PFSK-1 (cell line): ENCODE measurements at regions not wholly inside any gene's neighbourhood (a gene's known extent, or its start where the extent isn't known, plus 50 kb on each side); places are given as distances from the start of the nearest gene placed in this dataset.

Experiments
- FOXP2 ChIP-seq: optimal IDR thresholded peaks from 2 replicates; pipeline ENCODE3; 2011; ENCODE audit warnings: borderline replicate concordance, control low read depth, inconsistent platforms; ENCODE audit not compliant: insufficient read depth; ENCODE audit errors: extremely low read length, extremely low read depth
- POLR2AphosphoS5 ChIP-seq: IDR thresholded peaks from 2 replicates; pipeline ENCODE4 v1.6.1; 2012; ENCODE audit warnings: low read depth, mild to moderate bottlenecking, control low read depth, low read length, moderate library complexity
- REST ChIP-seq, 2 experiments: IDR thresholded peaks; 2 replicates each; pipeline versions ENCODE4 v1.6.1 to v1.8.0; 2011 to 2012; ENCODE audit warnings: low read depth in 2 of 2, low read length in 2 of 2, control low read depth in 1 of 2, inconsistent platforms in 1 of 2, mild to moderate bottlenecking in 1 of 2, moderate library complexity in 1 of 2; ENCODE audit not compliant: insufficient read depth in 1 of 2
- SIN3A ChIP-seq: IDR thresholded peaks from 2 replicates; pipeline ENCODE4 v1.6.1; 2012; ENCODE audit warnings: mild to moderate bottlenecking, low read length, moderate library complexity, borderline replicate concordance; ENCODE audit not compliant: insufficient read depth
- TAF1 ChIP-seq: IDR thresholded peaks from 2 replicates; pipeline ENCODE4 v1.6.1; 2012; ENCODE audit warnings: low read length, control low read depth, borderline replicate concordance; ENCODE audit not compliant: insufficient read depth

GRCh38 chr2:234146087-234146826 lies 95.8 kb downstream of the SPP2 start:
- 0 out of 4 replicates have a peak, but pooled peaks of 1 of the 2 experiments have one; percentile 39 for TF ChIP-seq REST (IDR thresholded peaks at IDR 0.05; ENCODE audit: insufficient read depth in 1 of 2, low read depth in 2 of 2, low read length in 2 of 2)
- no peak for TF ChIP-seq TAF1

GRCh38 chr2:234145511-234145910 lies 95.0 kb downstream of the SPP2 start:
- TF ChIP-seq SIN3A, result no peak
- TF ChIP-seq POLR2AphosphoS5, result no peak
- TF ChIP-seq FOXP2, result no peak
- no peak for TF ChIP-seq TAF1
- no peak for TF ChIP-seq REST (IDR thresholded peaks at IDR 0.05; ENCODE audit: insufficient read depth in 1 of 2, low read depth in 2 of 2, low read length in 2 of 2)

- no peak for TF ChIP-seq FOXP2
- TF ChIP-seq POLR2AphosphoS5, result no peak
- TF ChIP-seq REST (IDR thresholded peaks at IDR 0.05; ENCODE audit: insufficient read depth in 1 of 2, low read depth in 2 of 2, low read length in 2 of 2), result no peak
- no peak for TF ChIP-seq TAF1
- TF ChIP-seq SIN3A, result no peak
These were observed 94.6 kb downstream of the SPP2 start for GRCh38 chr2:234145057-234145456.

- no peak for TF ChIP-seq SIN3A
These were observed 93.4 kb downstream of the SPP2 start for GRCh38 chr2:234143896-234144295.

- TF ChIP-seq TAF1 (no peak), POLR2AphosphoS5 (no peak), SIN3A (no peak), REST (IDR thresholded peaks at IDR 0.05; ENCODE audit: insufficient read depth in 1 of 2, low read depth in 2 of 2, low read length in 2 of 2) (no peak), FOXP2 (no peak)
These were observed 92.0 kb downstream of the SPP2 start for GRCh38 chr2:234142530-234142929.
